HepG2 (cell line): ENCODE measurements at regions not wholly inside any gene's neighbourhood (a gene's known extent, or its start where the extent isn't known, plus 50 kb on each side); places are given as distances from the start of the nearest gene placed in this dataset.

ENCODE experiments used
- ATAC-seq: fragments of 200-7000 bp; cut with Tn5 transposase; 3 replicates; pipeline ENCODE4 v1.9.1; 2020; ENCODE audit warnings: mild to moderate bottlenecking, moderate library complexity
- BruUV-seq: library from RNA; stranded (reverse); fragments of 400-500 nt; replicated peaks from 2 replicates; lab custom pipeline; 2021; lab: Mats Ljungman, UMichigan
- CTCF ChIA-PET: fragments of 300-600 bp; formaldehyde crosslinking; extraction: SDS; loops from one replicate; lab custom pipeline; 2021; ENCODE audit warnings: low total read pairs, inconsistent platforms, low intra/inter-chr PET ratio; lab: Yijun Ruan, JAX
- POLR2A ChIA-PET: fragments of 350-600 bp; sonication (Branson Sonifier 250); formaldehyde crosslinking; loops from one replicate; lab custom pipeline; 2020; ENCODE audit warnings: antibody characterized with exemption, inconsistent platforms; lab: Yijun Ruan, JAX
- DNase-seq: peaks from one replicate; pipeline ENCODE4 v3.0.0-alpha.2; 2015; ENCODE audit warnings: low spot score
- FAIRE-seq: peaks from 3 replicates; lab custom pipeline; 2011; peaks lifted over from hg19 to GRCh38; lab: Jason Lieb, UNC
- H2AFZ ChIP-seq: one replicate; pipeline ENCODE4 v1.6.1; 2011; ENCODE audit warnings: low read length, inconsistent platforms
- H3K27ac ChIP-seq: fragments of 300-600 bp; 3 replicates; pipeline ENCODE4 v1.8.0; 2011; ENCODE audit warnings: mixed run types, mild to moderate bottlenecking, mixed read lengths, low read length, inconsistent platforms; ENCODE audit not compliant: insufficient read depth; ENCODE audit errors: extremely low read length
- H3K27me3 ChIP-seq, 2 experiments: fragments of 200-600 bp in 1 of 2; 2 replicates in 1 of 2; 3 replicates in 1 of 2; pipeline versions ENCODE4 v1.6.0 to v1.8.0; 2011; ENCODE audit warnings: low read length in 2 of 2, mild to moderate bottlenecking in 2 of 2, moderate library complexity in 2 of 2, inconsistent platforms in 1 of 2; ENCODE audit not compliant: insufficient read depth in 2 of 2, control insufficient read depth in 1 of 2
- H3K36me3 ChIP-seq, 2 experiments: fragments of 200-600 bp in 1 of 2; replicated peaks in 1 of 2; 2 replicates in 1 of 2; 3 replicates in 1 of 2; pipeline versions ENCODE4 v1.5.1 to v1.8.0; 2011; ENCODE audit warnings: low read length in 2 of 2, inconsistent platforms in 1 of 2; ENCODE audit not compliant: insufficient read depth in 2 of 2, control insufficient read depth in 1 of 2
- H3K4me1 ChIP-seq: 2 replicates; pipeline ENCODE4 v1.5.1; 2012; ENCODE audit warnings: low read length, inconsistent platforms; ENCODE audit not compliant: insufficient read depth
- H3K4me2 ChIP-seq: 2 replicates; pipeline ENCODE4 v1.6.0; 2011; ENCODE audit warnings: low read depth, low read length, inconsistent platforms
- H3K4me3 ChIP-seq, 3 experiments: fragments of 200-600 bp in 1 of 3; sonication (generic), shearing (Covaris generic) in 1 of 3; replicated peaks in 1 of 3; 2 replicates each; pipeline ENCODE4 v1.5.1; 2011 to 2016; ENCODE audit warnings: low read length in 3 of 3, inconsistent platforms in 2 of 3, low read depth in 2 of 3, mild to moderate bottlenecking in 2 of 3, control low read depth in 1 of 3, mixed read lengths in 1 of 3; ENCODE audit not compliant: insufficient read depth in 1 of 3
- H3K79me2 ChIP-seq: one replicate; pipeline ENCODE4 v1.6.1; 2011; ENCODE audit warnings: low read length, inconsistent platforms; ENCODE audit not compliant: insufficient read depth
- H3K9ac ChIP-seq: 2 replicates; pipeline ENCODE4 v1.6.0; 2011; ENCODE audit warnings: mild to moderate bottlenecking, low read depth, low read length, inconsistent platforms; ENCODE audit not compliant: insufficient read depth
- H3K9me3 ChIP-seq: 2 replicates; pipeline ENCODE4 v1.5.1; 2012; ENCODE audit warnings: mild to moderate bottlenecking, low read length
- H4K20me1 ChIP-seq: 2 replicates; pipeline ENCODE4 v1.6.0; 2011; ENCODE audit warnings: inconsistent platforms, mild to moderate bottlenecking, low read length, moderate library complexity; ENCODE audit not compliant: insufficient read depth
- ASH2L ChIP-seq: fragments of 300-600, 200-600 bp; sonication (generic); IDR thresholded peaks from 2 replicates; pipeline ENCODE4 v1.7.0; 2017; ENCODE audit warnings: low read depth, mild to moderate bottlenecking, moderate library complexity, mixed read lengths, low read length; ENCODE audit not compliant: insufficient read length
- FOSL2 ChIP-seq: sonication (generic); formaldehyde crosslinking; IDR thresholded peaks from 2 replicates; pipeline ENCODE4 v1.4.0; 2020; ENCODE audit warnings: missing genetic modification reagents
- HNF4A ChIP-seq: sonication (generic); formaldehyde crosslinking; IDR thresholded peaks from 2 replicates; pipeline ENCODE4 v1.4.0; 2020; ENCODE audit warnings: missing genetic modification reagents
- IKZF5 ChIP-seq: IDR thresholded peaks from 2 replicates; pipeline ENCODE4 v1.6.1; 2018; ENCODE audit warnings: missing genetic modification reagents, mild to moderate bottlenecking, missing compliant biosample characterization
- MED8 ChIP-seq: sonication (generic); formaldehyde crosslinking; IDR thresholded peaks from 2 replicates; pipeline ENCODE4 v1.8.1; 2023; ENCODE audit warnings: mild to moderate bottlenecking, missing genetic modification reagents; ENCODE audit not compliant: insufficient replicate concordance
- NFATC3 ChIP-seq: sonication (generic); formaldehyde crosslinking; IDR thresholded peaks from 2 replicates; pipeline ENCODE4 v1.5.1; 2020; ENCODE audit warnings: mild to moderate bottlenecking, missing genetic modification reagents
- NR2C2 ChIP-seq: sonication (generic); formaldehyde crosslinking; IDR thresholded peaks from 2 replicates; pipeline ENCODE4 v1.4.0; 2020; ENCODE audit warnings: missing genetic modification reagents, mild to moderate bottlenecking, moderate library complexity, borderline replicate concordance
- TRIM24 ChIP-seq: sonication (generic); formaldehyde crosslinking; IDR thresholded peaks from 2 replicates; pipeline ENCODE4 v1.8.0; 2022; ENCODE audit warnings: mild to moderate bottlenecking, missing genetic modification reagents
- ZFYVE20 ChIP-seq: sonication (generic); formaldehyde crosslinking; IDR thresholded peaks from 2 replicates; pipeline ENCODE4 v1.8.0; 2023; ENCODE audit warnings: low read depth, mild to moderate bottlenecking, moderate library complexity, missing genetic modification reagents, borderline replicate concordance
- ZNF124 ChIP-seq: sonication (generic); formaldehyde crosslinking; IDR thresholded peaks from 2 replicates; pipeline ENCODE4 v1.4.0; 2020; ENCODE audit warnings: missing genetic modification reagents
- ZNF256 ChIP-seq: sonication (generic); formaldehyde crosslinking; conservative IDR thresholded peaks from 2 replicates; pipeline ENCODE4 v1.4.0; 2020; ENCODE audit warnings: missing genetic modification reagents
- ZNF768 ChIP-seq: sonication (generic); formaldehyde crosslinking; IDR thresholded peaks from 2 replicates; pipeline ENCODE4 v1.4.0; 2020; ENCODE audit warnings: missing genetic modification reagents
- ZNF83 ChIP-seq: sonication (generic); formaldehyde crosslinking; IDR thresholded peaks from 2 replicates; pipeline ENCODE4 v1.4.0; 2020; ENCODE audit warnings: missing genetic modification reagents, mild to moderate bottlenecking, borderline replicate concordance
- in situ Hi-C: cut with HindIII; loops from 2 replicates; pipeline ENCODE4 v1.10.0; 2017; ENCODE audit warnings: low pct_unique_long_range_greater_than_20kb; ENCODE audit not compliant: extremely low pct_ligation_motif_present
- intact Hi-C: fragments of 100-400 bp; cut with micrococcal nuclease; formaldehyde crosslinking; loops from one replicate; pipeline ENCODE4 v1.10.0; 2022; ENCODE audit not compliant: unreplicated experiment

- no peak for ATAC-seq
- no peak overlapping the region for H3K9ac ChIP-seq
- no peak for TF ChIP-seq IKZF5 (CRISPR knock-in tag)
- no peak for TF ChIP-seq FOSL2
- no peak for TF ChIP-seq ZNF124 (CRISPR knock-in tag)
- TF ChIP-seq NR2C2 (CRISPR knock-in tag), result no peak
- no peak for TF ChIP-seq TRIM24 (CRISPR knock-in tag)
- no peak for TF ChIP-seq HNF4A (CRISPR knock-in tag)
- TF ChIP-seq ZNF83, result no peak
- no peak for TF ChIP-seq ZNF768 (CRISPR knock-in tag)
- no peak for TF ChIP-seq NFATC3 (CRISPR knock-in tag)
- TF ChIP-seq ASH2L, result no peak
- no peak for TF ChIP-seq ZFYVE20 (CRISPR knock-in tag)
- no peak for TF ChIP-seq MED8
- no peak for TF ChIP-seq ZNF256 (CRISPR knock-in tag)
- no peaks in the 10 kb centered on the region for H3K9me3 ChIP-seq
- H3K4me3 ChIP-seq, result no peak overlapping the region
- no peaks in the 10 kb centered on the region for H3K27me3 ChIP-seq
- in situ Hi-C loops, result loop anchor here (25.0 kb wide), 1 partner anchor 91 kb away; no protein-coding TSS in a partner anchor
- H3K79me2 ChIP-seq, result no peaks in the 10 kb centered on the region
- no peak overlapping the region for H2AFZ ChIP-seq
- H3K4me2 ChIP-seq, result no peak overlapping the region
- no peaks in the 10 kb centered on the region for H4K20me1 ChIP-seq
- ChIA-PET CTCF (no interaction called here), POLR2A (no interaction called here)
- intact Hi-C loops, result no loop called here
- FAIRE-seq, result no peak
- DNase-seq, result no peak
- H3K4me1 ChIP-seq, result no peaks in the 10 kb centered on the region
- BruUV-seq, result no TSS peak
- H3K27ac ChIP-seq, result no peak overlapping the region
- no peaks in the 10 kb centered on the region for H3K36me3 ChIP-seq
These were observed 860.2 kb upstream of the AMELY start for GRCh38 chrY:7771771-7772170.
